ENCODE measurements at regions not wholly inside any gene's neighbourhood (a gene's known extent, or its start where the extent isn't known, plus 50 kb on each side); places are given as distances from the start of the nearest gene placed in this dataset.

GRCh38 chr16:80366023-80366422, 174.8 kb upstream of the DYNLRB2 start:
- Histone ChIP-seq H3K9me3 (ENCODE audit: insufficient read depth, low read depth) (no peaks in the 10 kb centered on the region), H3K4me1 (replicated peaks; ENCODE audit: insufficient read depth) (no peaks in the 10 kb centered on the region), H3K36me3 (ENCODE audit: low read depth) (no peaks in the 10 kb centered on the region), H3K4me3 (no peak overlapping the region), H2AFZ (no peak overlapping the region), H3F3A (ENCODE audit: insufficient read depth, low read depth) (no peaks in the 10 kb centered on the region), H3K4me2 (no peak overlapping the region), H4K20me1 (ENCODE audit: insufficient read depth) (no peaks in the 10 kb centered on the region), H3K79me2 (ENCODE audit: low read depth) (no peaks in the 10 kb centered on the region), H3K27ac (no peak overlapping the region), H3K9me2 (ENCODE audit: insufficient read depth) (no peaks in the 10 kb centered on the region), H3K27me3 (ENCODE audit: insufficient read depth, low read depth) (peaks cover 35% of the 10 kb centered on the region)
- intact Hi-C loops (cut with micrococcal nuclease; ENCODE audit: unreplicated experiment) = no loop called here
- no TSS peak for BruUV-seq (replicated peaks)
- ChIA-PET CTCF (no interaction called here), POLR2A (ENCODE audit: unreplicated experiment) (no interaction called here)
- TF ChIP-seq, protein P1, sequence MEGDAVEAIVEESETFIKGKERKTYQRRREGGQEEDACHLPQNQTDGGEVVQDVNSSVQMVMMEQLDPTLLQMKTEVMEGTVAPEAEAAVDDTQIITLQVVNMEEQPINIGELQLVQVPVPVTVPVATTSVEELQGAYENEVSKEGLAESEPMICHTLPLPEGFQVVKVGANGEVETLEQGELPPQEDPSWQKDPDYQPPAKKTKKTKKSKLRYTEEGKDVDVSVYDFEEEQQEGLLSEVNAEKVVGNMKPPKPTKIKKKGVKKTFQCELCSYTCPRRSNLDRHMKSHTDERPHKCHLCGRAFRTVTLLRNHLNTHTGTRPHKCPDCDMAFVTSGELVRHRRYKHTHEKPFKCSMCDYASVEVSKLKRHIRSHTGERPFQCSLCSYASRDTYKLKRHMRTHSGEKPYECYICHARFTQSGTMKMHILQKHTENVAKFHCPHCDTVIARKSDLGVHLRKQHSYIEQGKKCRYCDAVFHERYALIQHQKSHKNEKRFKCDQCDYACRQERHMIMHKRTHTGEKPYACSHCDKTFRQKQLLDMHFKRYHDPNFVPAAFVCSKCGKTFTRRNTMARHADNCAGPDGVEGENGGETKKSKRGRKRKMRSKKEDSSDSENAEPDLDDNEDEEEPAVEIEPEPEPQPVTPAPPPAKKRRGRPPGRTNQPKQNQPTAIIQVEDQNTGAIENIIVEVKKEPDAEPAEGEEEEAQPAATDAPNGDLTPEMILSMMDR (conservative IDR thresholded peaks at IDR 0.05) = no peak
- TF ChIP-seq EZH2 (IDR thresholded peaks at IDR 0.05; ENCODE audit: low read depth) = no peak
- no peak for DNase-seq

GRCh38 chr16:80362816-80363215, 178.0 kb upstream of the DYNLRB2 start:
- Histone ChIP-seq H3K4me2 (no peak overlapping the region), H3K79me2 (ENCODE audit: low read depth) (no peaks in the 10 kb centered on the region), H3K27ac (no peak overlapping the region), H3K9me3 (ENCODE audit: insufficient read depth, low read depth) (no peaks in the 10 kb centered on the region), H3K27me3 (ENCODE audit: insufficient read depth, low read depth) (peaks cover 60% of the 10 kb centered on the region), H3K9me2 (ENCODE audit: insufficient read depth) (no peaks in the 10 kb centered on the region), H4K20me1 (ENCODE audit: insufficient read depth) (no peaks in the 10 kb centered on the region), H3F3A (ENCODE audit: insufficient read depth, low read depth) (no peaks in the 10 kb centered on the region), H3K4me1 (replicated peaks; ENCODE audit: insufficient read depth) (no peaks in the 10 kb centered on the region), H3K36me3 (ENCODE audit: low read depth) (no peaks in the 10 kb centered on the region), H3K4me3 (no peak overlapping the region), H2AFZ (no peak overlapping the region)
- DNase-seq = no peak
- intact Hi-C loops (cut with micrococcal nuclease; ENCODE audit: unreplicated experiment) = no loop called here
- TF ChIP-seq, protein P1 (conservative IDR thresholded peaks at IDR 0.05) = no peak
- CTCF ChIA-PET = no interaction called here
- POLR2A ChIA-PET (ENCODE audit: unreplicated experiment) = no interaction called here
- BruUV-seq (replicated peaks) = no TSS peak

- H4K20me1 ChIP-seq (ENCODE audit: insufficient read depth) = no peaks in the 10 kb centered on the region
- no peaks in the 10 kb centered on the region for H3K36me3 ChIP-seq (ENCODE audit: low read depth)
- no peaks in the 10 kb centered on the region for H3K4me1 ChIP-seq (replicated peaks; ENCODE audit: insufficient read depth)
- peaks cover 55% of the 10 kb centered on the region for H3K27me3 ChIP-seq (ENCODE audit: insufficient read depth, low read depth)
- no peaks in the 10 kb centered on the region for H3K9me2 ChIP-seq (ENCODE audit: insufficient read depth)
- H3K4me3 ChIP-seq = no peak overlapping the region
- no peaks in the 10 kb centered on the region for H3F3A ChIP-seq (ENCODE audit: insufficient read depth, low read depth)
- no TSS peak for BruUV-seq (replicated peaks)
- TF ChIP-seq, protein P1 (conservative IDR thresholded peaks at IDR 0.05) = no peak
- TF ChIP-seq EZH2 (IDR thresholded peaks at IDR 0.05; ENCODE audit: low read depth) = no peak
- intact Hi-C loops (cut with micrococcal nuclease; ENCODE audit: unreplicated experiment) = no loop called here
- ChIA-PET CTCF (no interaction called here), POLR2A (ENCODE audit: unreplicated experiment) (no interaction called here)
- H3K9me3 ChIP-seq (ENCODE audit: insufficient read depth, low read depth) = no peaks in the 10 kb centered on the region
- H3K79me2 ChIP-seq (ENCODE audit: low read depth) = no peaks in the 10 kb centered on the region
- H3K27ac ChIP-seq = no peak overlapping the region
- H2AFZ ChIP-seq = no peak overlapping the region
- no peak overlapping the region for H3K4me2 ChIP-seq
- no peak for DNase-seq
Observed at GRCh38 chr16:80356365-80356764, 184.4 kb upstream of the DYNLRB2 start.

All from PC-9 (cell line).